Mesodermal cell (in vitro differentiated cells): ENCODE measurements at regions not wholly inside any gene's neighbourhood (a gene's known extent, or its start where the extent isn't known, plus 50 kb on each side); places are given as distances from the start of the nearest gene placed in this dataset.

ENCODE experiments used
- H3K27ac ChIP-seq: 2 replicates; pipeline ENCODE4 v1.7.0; 2013; ENCODE audit warnings: mild to moderate bottlenecking, low read depth, low read length, moderate library complexity; ENCODE audit not compliant: severe bottlenecking
- H3K36me3 ChIP-seq: 2 replicates; pipeline ENCODE4 v1.7.1; 2013; ENCODE audit warnings: mild to moderate bottlenecking, low read length, moderate library complexity; ENCODE audit not compliant: control insufficient read depth, insufficient read depth
- H3K4me1 ChIP-seq: one replicate; pipeline ENCODE4 v1.7.1; 2013; ENCODE audit warnings: mild to moderate bottlenecking, low read length; ENCODE audit not compliant: insufficient read depth, control insufficient read depth, poor library complexity, severe bottlenecking
- H3K4me3 ChIP-seq: 2 replicates; pipeline ENCODE4 v1.7.0; 2013; ENCODE audit warnings: low read length, control low read depth, mild to moderate bottlenecking; ENCODE audit not compliant: insufficient read depth, poor library complexity, severe bottlenecking; ENCODE audit errors: extremely low read depth
- H3K9me3 ChIP-seq: 2 replicates; pipeline ENCODE4 v1.7.1; 2013; ENCODE audit warnings: mild to moderate bottlenecking, low read length, moderate library complexity; ENCODE audit not compliant: control insufficient read depth
- WGBS, 2 experiments: methylation state at CpG; one replicate each; pipeline ENCODE4 v1.1.5; 2013; ENCODE audit warnings: missing lambda C conversion rate in 2 of 2; ENCODE audit not compliant: insufficient coverage in 2 of 2; 5-methylcytosine and 5-hydroxymethylcytosine counted together

DNA sequence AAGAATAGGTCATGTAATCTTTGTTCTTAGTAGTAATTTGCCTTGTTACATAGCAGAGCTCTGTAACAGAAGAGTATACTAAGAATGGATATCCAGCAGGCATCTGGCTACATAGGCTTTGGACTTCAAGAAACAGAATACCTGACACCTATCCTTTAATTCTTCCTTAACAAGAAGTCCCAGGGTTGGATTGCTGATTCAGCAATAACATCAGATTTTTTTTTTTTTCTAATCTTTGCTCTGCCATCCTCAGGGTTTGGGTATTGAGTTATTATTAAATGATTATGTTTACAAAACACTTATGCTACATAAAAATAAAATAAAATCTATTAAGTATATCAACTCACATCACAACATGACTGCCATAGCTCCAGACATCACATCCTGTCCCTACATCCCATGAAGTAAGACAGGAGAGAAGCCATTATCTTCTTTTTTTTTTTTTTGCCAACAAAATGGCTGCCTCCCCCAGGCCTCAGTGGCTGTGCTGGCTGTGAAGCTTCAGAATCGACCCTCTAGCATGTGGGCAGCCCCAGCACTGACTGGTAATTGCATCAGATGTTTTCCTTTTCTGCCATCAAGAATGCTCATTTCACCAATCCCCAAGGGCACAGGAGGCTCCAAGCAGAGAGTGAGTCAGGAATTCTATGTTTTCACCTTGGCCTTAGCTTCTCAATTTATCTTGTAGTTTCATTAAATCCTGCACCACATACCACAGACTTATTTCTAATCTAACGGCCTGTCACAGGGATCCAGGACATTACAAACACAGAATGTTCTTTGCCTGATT lies 186.2 kb downstream of the DICER1 start:
- Histone ChIP-seq H3K9me3 (no peaks in the 10 kb centered on the region), H3K4me3 (no peak overlapping the region), H3K27ac (peak overlapping the region; percentile 29), H3K4me1 (no peaks in the 10 kb centered on the region), H3K36me3 (no peaks in the 10 kb centered on the region)
- 84 to 93% methylated on average over 2 of the region's 2 CpGs for WGBS, 2 experiments

GRCh38 chr14:94969766-94970165 lies 187.6 kb downstream of the DICER1 start:
- H3K9me3 ChIP-seq = no peaks in the 10 kb centered on the region
- 78 to 97% methylated on average over 3 of the region's 4 CpGs for WGBS, 2 experiments
- no peaks in the 10 kb centered on the region for H3K36me3 ChIP-seq
- H3K4me3 ChIP-seq = no peak overlapping the region
- no peak overlapping the region for H3K27ac ChIP-seq
- H3K4me1 ChIP-seq = no peaks in the 10 kb centered on the region

- no peaks in the 10 kb centered on the region for H3K36me3 ChIP-seq
- H3K4me1 ChIP-seq = no peaks in the 10 kb centered on the region
- H3K4me3 ChIP-seq = no peak overlapping the region
- 66 to 71% methylated on average over 2 of the region's 2 CpGs for WGBS, 2 experiments
- H3K27ac ChIP-seq = no peak overlapping the region
- no peaks in the 10 kb centered on the region for H3K9me3 ChIP-seq
These were observed 190.5 kb downstream of the DICER1 start for GRCh38 chr14:94966868-94967267.

- H3K27ac ChIP-seq = no peak overlapping the region
- no peak overlapping the region for H3K4me3 ChIP-seq
- H3K4me1 ChIP-seq = no peaks in the 10 kb centered on the region
- no peaks in the 10 kb centered on the region for H3K36me3 ChIP-seq
- H3K9me3 ChIP-seq = no peaks in the 10 kb centered on the region
- WGBS, 2 experiments = 86 to 95% methylated on average over 1 to 3 of the region's 5 CpGs
These were observed 191.0 kb downstream of the DICER1 start for GRCh38 chr14:94966344-94966743.

- 87 to 88% methylated on average over 5 to 7 of the region's 8 CpGs for WGBS, 2 experiments
These were observed 191.6 kb downstream of the DICER1 start for GRCh38 chr14:94965551-94966313.

DNA sequence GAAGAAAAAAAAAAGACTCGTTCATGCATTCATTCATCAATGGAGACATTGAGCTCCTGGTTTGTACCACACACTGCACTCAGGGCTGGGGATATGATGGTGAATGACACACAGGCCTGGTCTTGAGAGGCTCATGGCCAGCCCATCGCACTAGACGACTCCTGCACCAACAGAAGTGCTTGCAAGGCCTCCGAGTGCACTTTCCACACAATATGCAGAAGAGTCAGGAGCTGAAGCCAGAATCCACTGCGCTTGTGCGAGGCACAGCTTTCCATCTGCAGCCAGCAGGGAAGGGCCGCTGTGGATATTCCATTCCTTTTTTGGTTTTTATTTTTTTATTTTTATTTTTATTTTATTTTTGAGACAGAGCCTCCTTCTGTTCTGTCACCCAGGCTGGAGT lies 192.4 kb downstream of the DICER1 start:
- H3K4me1 ChIP-seq = no peaks in the 10 kb centered on the region
- WGBS, 2 experiments = 89% methylated on average over 3 to 4 of the region's 7 CpGs
- no peak overlapping the region for H3K4me3 ChIP-seq
- H3K27ac ChIP-seq = no peak overlapping the region
- no peaks in the 10 kb centered on the region for H3K9me3 ChIP-seq
- H3K36me3 ChIP-seq = no peaks in the 10 kb centered on the region

More at GRCh38 chr14:94965551-94966313, 191.6 kb downstream of the DICER1 start:
- Histone ChIP-seq H3K9me3 (no peaks in the 10 kb centered on the region), H3K4me1 (no peaks in the 10 kb centered on the region), H3K36me3 (no peaks in the 10 kb centered on the region), H3K27ac (no peak overlapping the region), H3K4me3 (no peak overlapping the region)

- WGBS, 2 experiments = 63 to 100% methylated on average over 2 of the region's 3 CpGs
- no peak overlapping the region for H3K4me3 ChIP-seq
- H3K27ac ChIP-seq = no peak overlapping the region
- no peaks in the 10 kb centered on the region for H3K9me3 ChIP-seq
- no peaks in the 10 kb centered on the region for H3K4me1 ChIP-seq
- H3K36me3 ChIP-seq = no peaks in the 10 kb centered on the region
These were observed 193.1 kb downstream of the DICER1 start for GRCh38 chr14:94964181-94964580.

GRCh38 chr14:94963051-94963450 lies 193.1 kb upstream of the GSC start:
- no peak overlapping the region for H3K4me3 ChIP-seq
- WGBS, 2 experiments = 89 to 96% methylated on average over 4 to 7 of the region's 8 CpGs
- no peaks in the 10 kb centered on the region for H3K36me3 ChIP-seq
- no peak overlapping the region for H3K27ac ChIP-seq
- H3K4me1 ChIP-seq = no peaks in the 10 kb centered on the region
- H3K9me3 ChIP-seq = no peaks in the 10 kb centered on the region

DNA sequence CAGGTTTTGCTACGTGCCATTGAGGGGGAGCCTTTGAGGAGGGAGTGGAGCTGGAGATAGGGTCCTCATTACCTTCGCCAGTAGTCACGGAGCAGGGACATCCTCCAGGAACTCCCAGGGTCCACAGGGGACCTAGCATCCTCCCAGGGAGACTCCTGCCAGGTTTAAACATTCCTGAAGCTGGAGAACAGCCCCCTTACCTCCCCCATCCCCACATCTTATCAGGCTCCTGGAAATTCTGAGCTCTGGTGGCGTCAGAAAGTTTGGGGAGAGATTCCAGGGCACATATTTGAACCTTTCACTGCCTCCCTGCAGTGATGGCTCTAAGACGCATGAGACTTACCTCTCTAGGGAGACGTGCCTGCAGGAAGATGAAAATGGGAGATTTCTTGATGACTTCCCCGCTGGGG lies 192.3 kb upstream of the GSC start:
- no peaks in the 10 kb centered on the region for H3K9me3 ChIP-seq
- WGBS, 2 experiments = 63 to 66% methylated on average over 4 to 6 of the region's 7 CpGs
- H3K36me3 ChIP-seq = no peaks in the 10 kb centered on the region
- no peaks in the 10 kb centered on the region for H3K4me1 ChIP-seq
- no peak overlapping the region for H3K4me3 ChIP-seq
- H3K27ac ChIP-seq = no peak overlapping the region

GRCh38 chr14:94961386-94962165 lies 191.7 kb upstream of the GSC start:
- WGBS, 2 experiments = 90 to 91% methylated on average over 12 to 14 of the region's 19 CpGs
- H3K4me3 ChIP-seq = no peak overlapping the region

More at GRCh38 chr14:94961386-94962165, 191.7 kb upstream of the GSC start:
- no peak overlapping the region for H3K27ac ChIP-seq
- no peaks in the 10 kb centered on the region for H3K36me3 ChIP-seq
- H3K4me1 ChIP-seq = no peaks in the 10 kb centered on the region
- no peaks in the 10 kb centered on the region for H3K9me3 ChIP-seq
